ENCODE measurements at regions not wholly inside any gene's neighbourhood (a gene's known extent, or its start where the extent isn't known, plus 50 kb on each side); places are given as distances from the start of the nearest gene placed in this dataset.

GRCh38 chr15:36175741-36176291 lies 403.6 kb upstream of the CDIN1 start:
- TF ChIP-seq CTCF (IDR thresholded peaks at IDR 0.05; ENCODE audit: insufficient read depth, low read length, missing control alignments): no peak
- H3K4me3 ChIP-seq (ENCODE audit: low read depth, low read length): no peak overlapping the region
- POLR2A ChIA-PET: no interaction called here
- CTCF ChIA-PET: interaction anchor here (1.0 to 2.5 kb wide), 3 partner anchors 11 to 23 kb away, joined by 3 to 5 read pairs (median 3); no protein-coding TSS in a partner anchor
- no peak for DNase-seq (ENCODE audit: low read depth, low spot score)

GRCh38 chr15:36177590-36178302 lies 401.7 kb upstream of the CDIN1 start:
- CTCF ChIA-PET: interaction anchor here (1.3 to 2.5 kb wide), 2 partner anchors 11 to 14 kb away, joined by 4 to 5 read pairs; no protein-coding TSS in a partner anchor
- DNase-seq (ENCODE audit: low read depth, low spot score): no peak
- no peak overlapping the region for H3K4me3 ChIP-seq (ENCODE audit: low read depth, low read length)
- no peak for TF ChIP-seq CTCF (IDR thresholded peaks at IDR 0.05; ENCODE audit: insufficient read depth, low read length, missing control alignments)
- POLR2A ChIA-PET: no interaction called here

GRCh38 chr15:36178303-36178633 lies 401.2 kb upstream of the CDIN1 start:
- no peak overlapping the region for H3K4me3 ChIP-seq (ENCODE audit: low read depth, low read length)
- ChIA-PET CTCF (interaction anchor here (0.8 kb wide), 1 partner anchor 427 kb away, joined by 3 read pairs; no protein-coding TSS in a partner anchor), POLR2A (no interaction called here)
- DNase-seq (ENCODE audit: low read depth, low spot score): no peak
- no peak for TF ChIP-seq CTCF (IDR thresholded peaks at IDR 0.05; ENCODE audit: insufficient read depth, low read length, missing control alignments)

GRCh38 chr15:36183201-36183600 lies 396.2 kb upstream of the CDIN1 start:
- POLR2A ChIA-PET: no interaction called here
- H3K4me3 ChIP-seq (ENCODE audit: low read depth, low read length): no peak overlapping the region
- DNase-seq (ENCODE audit: low read depth, low spot score): no peak
- TF ChIP-seq CTCF (IDR thresholded peaks at IDR 0.05; ENCODE audit: insufficient read depth, low read length, missing control alignments): no peak
- CTCF ChIA-PET: no interaction called here

- ChIA-PET CTCF (no interaction called here), POLR2A (no interaction called here)
- no peak for TF ChIP-seq CTCF (IDR thresholded peaks at IDR 0.05; ENCODE audit: insufficient read depth, low read length, missing control alignments)
- no peak for DNase-seq (ENCODE audit: low read depth, low spot score)
- no peak overlapping the region for H3K4me3 ChIP-seq (ENCODE audit: low read depth, low read length)
Observed at GRCh38 chr15:36185438-36185837, 394.0 kb upstream of the CDIN1 start.

- no peak for TF ChIP-seq CTCF (IDR thresholded peaks at IDR 0.05; ENCODE audit: insufficient read depth, low read length, missing control alignments)
- H3K4me3 ChIP-seq (ENCODE audit: low read depth, low read length): no peak overlapping the region
- POLR2A ChIA-PET: no interaction called here
- no peak for DNase-seq (ENCODE audit: low read depth, low spot score)
- CTCF ChIA-PET: interaction anchor here (1.2 kb wide), 1 partner anchor 10 kb away, joined by 3 read pairs; no protein-coding TSS in a partner anchor
Observed at GRCh38 chr15:36185845-36186244, 393.6 kb upstream of the CDIN1 start.

Data from AG04449 (cell line).